GM10266 (cell line): ENCODE measurements at regions not wholly inside any gene's neighbourhood (a gene's known extent, or its start where the extent isn't known, plus 50 kb on each side); places are given as distances from the start of the nearest gene placed in this dataset.

Source experiments
- DNase-seq: peaks from one replicate; pipeline ENCODE4 v3.0.0; 2012; ENCODE audit errors: extremely low spot score
- TF ChIP-seq, protein P1 (sequence below): IDR thresholded peaks from 2 replicates; pipeline ENCODE4 v1.5.1; 2012; ENCODE audit warnings: mild to moderate bottlenecking, low read depth; ENCODE audit not compliant: control insufficient read depth, insufficient read depth; ENCODE audit errors: missing control alignments

DNA sequence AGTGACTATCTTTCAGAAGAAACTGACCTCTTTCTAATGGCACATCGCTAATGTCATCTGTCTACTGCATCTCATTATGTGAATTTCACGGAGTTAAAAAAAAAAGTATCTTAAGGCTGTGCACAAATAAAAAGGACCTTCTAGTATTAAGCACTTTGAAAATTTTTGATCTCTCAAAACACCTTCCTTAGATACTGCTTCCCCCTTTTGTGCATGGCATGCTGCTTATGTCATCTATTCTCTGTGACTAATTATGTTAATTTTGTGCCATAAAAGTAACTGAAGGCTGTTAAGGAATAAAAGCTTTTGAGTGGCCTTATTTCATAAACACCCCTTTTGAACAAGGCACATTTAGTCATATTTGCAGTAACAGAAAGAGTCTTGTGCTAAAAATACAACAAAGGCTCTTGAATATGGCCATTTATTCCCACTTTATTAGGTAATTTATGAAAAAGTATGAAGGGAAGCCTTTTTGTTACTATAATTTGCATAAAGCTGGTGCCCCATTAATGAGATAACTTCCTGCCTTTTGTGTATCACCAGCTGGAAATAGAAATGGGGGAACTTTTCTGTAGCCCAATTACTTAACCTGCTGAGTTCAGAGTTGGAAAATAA is 1412.0 kb upstream of the ZEB2 start:
- no peak for DNase-seq

DNA sequence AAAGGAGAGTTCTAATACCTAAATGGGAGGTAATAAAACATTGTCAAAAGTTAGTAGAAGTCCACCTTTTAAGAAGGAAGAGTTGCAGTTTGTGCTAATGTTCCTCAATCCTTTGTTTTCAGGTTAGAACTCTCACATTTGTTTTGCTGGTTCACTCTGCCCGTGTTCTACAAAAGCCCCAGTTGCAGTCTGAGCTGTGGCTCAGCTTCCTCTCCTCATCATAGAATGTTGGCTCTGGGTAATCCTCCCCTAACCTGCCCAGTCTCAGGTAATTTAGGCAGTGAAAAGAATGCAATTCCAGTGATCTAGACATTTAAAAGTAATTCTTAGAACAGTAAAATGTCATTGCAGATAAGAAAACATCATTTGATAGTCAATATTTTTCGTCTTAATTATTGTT is 1410.4 kb upstream of the ZEB2 start:
- no peak for DNase-seq
- TF ChIP-seq, protein P1, sequence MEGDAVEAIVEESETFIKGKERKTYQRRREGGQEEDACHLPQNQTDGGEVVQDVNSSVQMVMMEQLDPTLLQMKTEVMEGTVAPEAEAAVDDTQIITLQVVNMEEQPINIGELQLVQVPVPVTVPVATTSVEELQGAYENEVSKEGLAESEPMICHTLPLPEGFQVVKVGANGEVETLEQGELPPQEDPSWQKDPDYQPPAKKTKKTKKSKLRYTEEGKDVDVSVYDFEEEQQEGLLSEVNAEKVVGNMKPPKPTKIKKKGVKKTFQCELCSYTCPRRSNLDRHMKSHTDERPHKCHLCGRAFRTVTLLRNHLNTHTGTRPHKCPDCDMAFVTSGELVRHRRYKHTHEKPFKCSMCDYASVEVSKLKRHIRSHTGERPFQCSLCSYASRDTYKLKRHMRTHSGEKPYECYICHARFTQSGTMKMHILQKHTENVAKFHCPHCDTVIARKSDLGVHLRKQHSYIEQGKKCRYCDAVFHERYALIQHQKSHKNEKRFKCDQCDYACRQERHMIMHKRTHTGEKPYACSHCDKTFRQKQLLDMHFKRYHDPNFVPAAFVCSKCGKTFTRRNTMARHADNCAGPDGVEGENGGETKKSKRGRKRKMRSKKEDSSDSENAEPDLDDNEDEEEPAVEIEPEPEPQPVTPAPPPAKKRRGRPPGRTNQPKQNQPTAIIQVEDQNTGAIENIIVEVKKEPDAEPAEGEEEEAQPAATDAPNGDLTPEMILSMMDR = no peak

More for the DNA sequence above, 1412.0 kb upstream of the ZEB2 start:
- TF ChIP-seq, protein P1 = no peak

DNA sequence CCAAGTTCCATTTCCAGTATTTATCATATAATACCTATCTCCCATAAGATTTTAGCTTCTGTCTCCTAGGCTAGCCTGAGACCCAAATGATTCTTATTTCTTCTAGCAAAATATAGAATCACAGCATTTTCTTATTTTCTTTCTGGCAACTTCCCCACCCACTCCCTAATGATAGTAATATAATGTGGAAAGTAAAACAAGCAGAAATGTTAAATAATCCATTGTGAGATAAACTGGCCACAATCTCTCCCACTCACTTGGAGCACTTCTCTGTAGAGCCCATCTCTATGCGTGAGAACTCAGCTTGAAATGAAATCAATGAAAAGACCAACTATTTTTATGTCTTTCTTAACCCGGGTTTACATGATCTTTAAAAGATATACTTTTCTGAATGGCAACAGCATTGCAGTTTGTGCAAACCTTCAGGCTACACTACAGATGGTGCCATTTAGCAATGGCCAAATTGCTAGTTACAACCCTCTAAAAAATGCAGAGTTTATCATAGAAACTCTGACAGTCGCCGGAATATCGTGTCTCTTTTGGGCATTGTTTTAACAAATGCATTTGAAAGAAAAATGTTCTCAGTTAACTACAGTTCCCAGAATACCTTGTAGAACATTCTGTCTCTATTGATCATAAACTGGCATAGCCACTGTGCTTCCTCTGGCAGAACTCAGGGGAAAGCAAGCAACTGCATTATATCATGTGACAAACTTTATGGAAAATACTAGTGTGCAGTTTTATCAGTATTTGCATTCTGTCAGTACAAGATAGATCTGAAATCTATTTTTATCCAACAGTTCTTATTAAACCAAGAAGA is 1407.4 kb upstream of the ZEB2 start:
- DNase-seq = no peak
- TF ChIP-seq, protein P1 = no peak

DNA sequence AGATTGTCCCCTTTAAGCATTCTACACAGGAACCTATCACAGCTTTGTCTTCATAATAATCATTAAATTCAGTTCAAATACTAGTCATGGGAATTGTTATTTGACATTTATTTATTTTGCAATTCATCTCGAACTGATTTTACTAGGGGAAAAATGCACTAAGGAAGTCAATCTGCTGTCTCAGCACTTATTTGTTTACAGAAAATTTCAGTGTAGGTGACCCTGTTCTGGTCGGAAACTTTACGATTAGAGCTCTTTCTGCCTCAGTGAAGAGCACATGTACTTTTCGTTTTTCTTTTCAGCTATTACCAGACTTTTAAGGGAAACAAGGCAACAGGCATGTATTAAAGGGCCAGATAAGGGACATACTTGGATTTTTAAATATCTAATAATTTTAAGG is 1405.7 kb upstream of the ZEB2 start:
- TF ChIP-seq, protein P1 = no peak

DNA sequence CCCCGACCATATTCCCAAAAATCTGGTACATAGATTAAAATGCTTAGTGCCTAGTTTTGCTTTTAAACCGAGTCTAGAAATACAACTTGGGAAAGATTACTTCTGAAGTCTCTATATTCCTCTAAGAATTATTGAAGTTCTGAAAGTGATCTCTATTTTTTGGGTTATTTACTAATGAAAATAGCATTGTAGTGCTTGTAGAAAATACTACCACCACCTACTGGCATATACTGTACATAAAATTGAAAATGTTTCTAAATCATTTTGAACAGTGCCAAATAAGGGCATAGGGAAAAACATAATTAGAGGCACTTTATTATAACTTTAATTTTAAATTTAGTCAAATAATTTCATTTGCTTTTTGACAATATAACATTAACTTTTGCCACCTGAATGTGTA is 1399.6 kb upstream of the ZEB2 start:
- DNase-seq = no peak
- TF ChIP-seq, protein P1 = no peak

More for the DNA sequence above, 1405.7 kb upstream of the ZEB2 start:
- DNase-seq = no peak

DNA sequence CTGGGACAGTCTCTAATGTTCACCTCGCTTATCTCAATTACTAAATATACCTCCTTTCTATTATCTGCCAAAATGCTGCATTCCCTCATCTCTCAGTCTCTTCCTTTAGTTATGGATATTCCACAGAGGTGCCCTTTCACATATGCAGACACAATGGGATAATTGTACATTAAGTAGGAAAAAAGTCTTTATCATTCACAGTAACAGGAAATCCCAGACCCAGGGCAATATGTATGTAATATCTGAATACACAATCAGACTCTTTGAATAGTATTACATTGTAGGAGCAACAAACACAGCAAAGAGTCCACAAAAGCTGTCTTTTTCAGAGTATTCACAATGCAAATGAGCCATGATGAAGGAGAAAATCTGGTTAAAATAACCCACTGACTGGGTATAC is 1399.0 kb upstream of the ZEB2 start:
- no peak for DNase-seq
- TF ChIP-seq, protein P1 = no peak

DNA sequence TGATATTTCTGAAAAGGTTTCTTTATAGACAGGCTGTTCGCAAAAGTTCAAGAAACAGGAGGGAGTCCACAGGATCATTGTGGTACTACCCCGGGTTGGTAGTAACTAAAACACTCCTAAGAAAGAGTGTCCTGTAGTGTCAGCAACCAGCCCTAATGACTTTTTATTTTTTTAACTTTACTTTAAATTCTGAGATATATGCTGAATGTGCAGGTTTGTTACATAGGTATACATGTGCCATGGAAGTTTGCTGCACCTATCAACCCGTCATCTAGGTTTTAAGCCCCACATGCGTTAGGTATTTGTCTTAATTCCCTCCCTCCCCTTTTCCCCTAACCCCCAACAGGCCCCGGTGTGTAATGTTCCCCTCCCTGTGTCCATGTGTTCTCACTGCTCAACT is 1396.9 kb upstream of the ZEB2 start:
- no peak for DNase-seq
- TF ChIP-seq, protein P1 = no peak
